ENCODE measurements at regions not wholly inside any gene's neighbourhood (a gene's known extent, or its start where the extent isn't known, plus 50 kb on each side); places are given as distances from the start of the nearest gene placed in this dataset.

- no peak overlapping the region for H3K27ac ChIP-seq (ENCODE audit: low read depth, low read length)
- H3K4me3 ChIP-seq (ENCODE audit: low read depth, low read length) = no peak overlapping the region
- no peaks in the 10 kb centered on the region for H3K36me3 ChIP-seq (ENCODE audit: control insufficient read depth, insufficient read depth, low read length)
- H3K27me3 ChIP-seq (ENCODE audit: control insufficient read depth, insufficient read depth, low read length) = no peaks in the 10 kb centered on the region
- peaks cover 3% of the 10 kb centered on the region; the same call in 1 of the 2 replicates for H3K9me3 ChIP-seq (ENCODE audit: control insufficient read depth, insufficient read depth, low read depth, low read length)
- no peaks in the 10 kb centered on the region for H3K4me1 ChIP-seq (ENCODE audit: control insufficient read depth, insufficient read depth, low read length)
- no peak overlapping the region for H3K9ac ChIP-seq (ENCODE audit: low read length)
Observed at GRCh38 chr2:105969552-105969951, 224.5 kb downstream of the UXS1 start.

DNA sequence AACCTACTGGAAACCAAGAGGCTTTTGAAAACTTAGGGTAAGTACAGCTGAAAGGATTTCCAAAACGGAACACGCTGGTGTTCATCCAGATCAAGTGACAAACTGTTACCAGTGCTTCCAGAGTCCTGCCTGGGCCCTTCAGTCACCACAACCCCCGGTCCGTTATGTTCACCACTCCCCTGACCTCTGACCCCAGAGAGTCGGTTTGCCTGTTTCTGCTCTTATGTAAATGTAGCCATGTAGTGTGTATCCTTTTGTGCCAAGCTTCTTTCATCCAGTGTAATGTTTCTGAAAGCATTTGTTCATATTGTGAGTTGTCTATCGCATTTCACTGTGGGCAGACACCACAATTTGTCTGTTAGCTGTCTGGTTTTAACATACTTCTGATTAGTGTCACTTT, 217.5 kb downstream of the NCK2 start:
- Histone ChIP-seq H3K4me3 (ENCODE audit: low read depth, low read length) (no peak overlapping the region), H3K27ac (ENCODE audit: low read depth, low read length) (no peak overlapping the region), H3K4me1 (ENCODE audit: control insufficient read depth, insufficient read depth, low read length) (peaks cover 16% of the 10 kb centered on the region; the same call in 1 of the 2 replicates), H3K27me3 (ENCODE audit: control insufficient read depth, insufficient read depth, low read length) (no peaks in the 10 kb centered on the region), H3K9ac (ENCODE audit: low read length) (no peak overlapping the region), H3K9me3 (ENCODE audit: control insufficient read depth, insufficient read depth, low read depth, low read length) (peaks cover 10% of the 10 kb centered on the region), H3K36me3 (ENCODE audit: control insufficient read depth, insufficient read depth, low read length) (no peaks in the 10 kb centered on the region)

GRCh38 chr2:105961599-105962146, 217.0 kb downstream of the NCK2 start:
- H3K9ac ChIP-seq (ENCODE audit: low read length) = no peak overlapping the region
- H3K9me3 ChIP-seq (ENCODE audit: control insufficient read depth, insufficient read depth, low read depth, low read length) = peaks cover 8% of the 10 kb centered on the region
- H3K27ac ChIP-seq (ENCODE audit: low read depth, low read length) = no peak overlapping the region
- H3K27me3 ChIP-seq (ENCODE audit: control insufficient read depth, insufficient read depth, low read length) = no peaks in the 10 kb centered on the region
- peaks cover 16% of the 10 kb centered on the region; the same call in 1 of the 2 replicates for H3K4me1 ChIP-seq (ENCODE audit: control insufficient read depth, insufficient read depth, low read length)
- no peaks in the 10 kb centered on the region for H3K36me3 ChIP-seq (ENCODE audit: control insufficient read depth, insufficient read depth, low read length)
- H3K4me3 ChIP-seq (ENCODE audit: low read depth, low read length) = no peak overlapping the region

DNA sequence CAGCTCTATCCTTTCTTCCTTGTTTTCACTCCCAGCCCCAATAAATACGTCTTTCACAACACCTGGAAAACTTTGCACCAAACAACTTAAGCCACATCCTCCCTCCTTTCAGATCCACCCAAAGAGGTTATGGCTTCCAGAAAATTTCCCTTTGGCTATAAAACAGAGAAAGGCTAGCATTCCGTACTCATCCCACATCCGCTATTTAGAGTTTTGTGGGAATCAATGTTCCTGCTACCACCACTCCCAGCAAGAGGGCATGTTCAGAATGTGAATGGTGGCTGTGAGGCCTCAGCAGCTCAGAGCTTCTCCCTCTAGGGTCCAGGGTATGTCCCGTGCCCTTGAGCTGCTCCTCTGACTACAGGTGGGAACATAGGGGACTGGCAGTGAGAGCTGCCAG, 214.6 kb downstream of the NCK2 start:
- Histone ChIP-seq H3K36me3 (ENCODE audit: control insufficient read depth, insufficient read depth, low read length) (no peaks in the 10 kb centered on the region), H3K4me1 (ENCODE audit: control insufficient read depth, insufficient read depth, low read length) (peaks cover 16% of the 10 kb centered on the region; the same call in 1 of the 2 replicates), H3K27ac (ENCODE audit: low read depth, low read length) (no peak overlapping the region), H3K4me3 (ENCODE audit: low read depth, low read length) (no peak overlapping the region), H3K9ac (ENCODE audit: low read length) (no peak overlapping the region), H3K27me3 (ENCODE audit: control insufficient read depth, insufficient read depth, low read length) (no peaks in the 10 kb centered on the region), H3K9me3 (ENCODE audit: control insufficient read depth, insufficient read depth, low read depth, low read length) (peaks cover 7% of the 10 kb centered on the region)

- H3K27ac ChIP-seq (ENCODE audit: low read depth, low read length) = no peak overlapping the region
- peaks cover 7% of the 10 kb centered on the region for H3K9me3 ChIP-seq (ENCODE audit: control insufficient read depth, insufficient read depth, low read depth, low read length)
- H3K4me3 ChIP-seq (ENCODE audit: low read depth, low read length) = no peak overlapping the region
- no peaks in the 10 kb centered on the region for H3K36me3 ChIP-seq (ENCODE audit: control insufficient read depth, insufficient read depth, low read length)
- H3K27me3 ChIP-seq (ENCODE audit: control insufficient read depth, insufficient read depth, low read length) = peaks cover 29% of the 10 kb centered on the region
- H3K4me1 ChIP-seq (ENCODE audit: control insufficient read depth, insufficient read depth, low read length) = peaks cover 23% of the 10 kb centered on the region
- H3K9ac ChIP-seq (ENCODE audit: low read length) = no peak overlapping the region
Observed at GRCh38 chr2:105954891-105955290, 210.2 kb downstream of the NCK2 start.

DNA sequence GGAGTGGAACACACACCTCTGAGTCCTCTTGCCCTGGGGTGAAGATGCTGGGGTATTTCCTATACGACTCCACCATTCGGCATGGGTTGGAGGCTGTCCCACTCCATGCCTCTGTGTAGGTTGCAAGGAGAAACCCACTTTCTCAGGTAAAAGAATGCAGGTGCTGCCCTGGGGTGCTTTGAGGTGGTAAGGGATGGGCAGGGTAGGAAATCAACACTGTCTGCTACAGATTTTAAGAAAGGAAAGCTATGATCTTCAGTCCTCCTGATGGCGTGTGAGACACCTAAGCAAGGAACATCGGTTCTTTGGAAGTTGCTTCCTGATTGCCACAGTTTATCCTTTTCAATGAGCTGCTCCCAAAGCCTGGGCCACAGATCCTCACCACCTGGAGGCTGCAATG, 209.2 kb downstream of the NCK2 start:
- Histone ChIP-seq H3K27me3 (ENCODE audit: control insufficient read depth, insufficient read depth, low read length) (peaks cover 29% of the 10 kb centered on the region), H3K36me3 (ENCODE audit: control insufficient read depth, insufficient read depth, low read length) (no peaks in the 10 kb centered on the region), H3K9ac (ENCODE audit: low read length) (no peak overlapping the region), H3K9me3 (ENCODE audit: control insufficient read depth, insufficient read depth, low read depth, low read length) (peaks cover 7% of the 10 kb centered on the region), H3K27ac (ENCODE audit: low read depth, low read length) (no peak overlapping the region), H3K4me3 (ENCODE audit: low read depth, low read length) (no peak overlapping the region), H3K4me1 (ENCODE audit: control insufficient read depth, insufficient read depth, low read length) (peaks cover 23% of the 10 kb centered on the region)

- Histone ChIP-seq H3K9me3 (ENCODE audit: control insufficient read depth, insufficient read depth, low read depth, low read length) (no peaks in the 10 kb centered on the region), H3K4me3 (ENCODE audit: low read depth, low read length) (no peak overlapping the region), H3K27me3 (ENCODE audit: control insufficient read depth, insufficient read depth, low read length) (peaks cover 29% of the 10 kb centered on the region), H3K36me3 (ENCODE audit: control insufficient read depth, insufficient read depth, low read length) (no peaks in the 10 kb centered on the region), H3K4me1 (ENCODE audit: control insufficient read depth, insufficient read depth, low read length) (peaks cover 23% of the 10 kb centered on the region), H3K9ac (ENCODE audit: low read length) (no peak overlapping the region), H3K27ac (ENCODE audit: low read depth, low read length) (no peak overlapping the region)
Observed at GRCh38 chr2:105952131-105952530, 207.4 kb downstream of the NCK2 start.

- Histone ChIP-seq H3K27ac (ENCODE audit: low read depth, low read length) (no peak overlapping the region), H3K4me1 (ENCODE audit: control insufficient read depth, insufficient read depth, low read length) (peaks cover 23% of the 10 kb centered on the region), H3K9ac (ENCODE audit: low read length) (no peak overlapping the region), H3K4me3 (ENCODE audit: low read depth, low read length) (no peak overlapping the region), H3K9me3 (ENCODE audit: control insufficient read depth, insufficient read depth, low read depth, low read length) (no peaks in the 10 kb centered on the region), H3K27me3 (ENCODE audit: control insufficient read depth, insufficient read depth, low read length) (peaks cover 29% of the 10 kb centered on the region), H3K36me3 (ENCODE audit: control insufficient read depth, insufficient read depth, low read length) (no peaks in the 10 kb centered on the region)
Observed at GRCh38 chr2:105951384-105951694, 206.6 kb downstream of the NCK2 start.

DNA sequence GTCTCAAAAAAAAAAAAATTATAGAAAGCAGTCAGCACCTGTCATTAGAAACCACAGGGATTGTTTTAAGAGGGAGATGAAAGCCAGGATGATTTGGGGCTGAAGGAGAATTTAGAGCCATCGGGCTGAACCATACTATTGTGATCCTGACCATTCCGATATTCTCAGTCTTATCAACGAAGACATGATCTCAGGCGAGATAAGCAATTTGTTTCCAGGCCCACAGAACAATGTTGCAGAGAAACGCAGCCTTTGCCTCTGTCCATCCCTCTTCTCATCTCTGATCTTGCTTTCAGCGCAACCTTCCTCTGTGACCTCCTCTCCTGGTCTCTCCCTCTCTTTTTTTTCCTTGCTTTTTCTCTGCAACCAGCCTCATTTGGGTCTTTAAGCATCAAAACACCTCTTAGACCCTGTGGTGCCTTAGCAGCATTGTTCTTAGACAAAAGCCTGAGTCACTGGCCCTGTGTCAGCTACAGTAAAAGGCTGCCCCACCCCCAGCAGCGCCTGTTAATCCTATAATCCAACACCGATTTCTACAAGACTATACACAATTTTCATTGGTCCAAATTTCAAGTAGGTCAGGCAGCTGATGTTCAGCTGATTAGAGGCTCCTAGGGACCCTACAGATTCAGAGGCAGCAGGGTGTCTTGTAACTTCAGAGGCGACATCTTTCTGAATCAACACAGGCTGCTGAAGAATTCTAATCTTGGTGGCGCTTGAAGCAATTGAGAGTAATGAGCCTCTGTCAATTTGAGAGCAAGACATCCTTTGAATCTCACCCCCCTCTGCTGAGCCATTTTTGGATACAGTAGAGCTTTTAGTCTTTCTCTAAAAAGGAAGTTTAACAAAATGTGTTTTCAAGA, 206.0 kb downstream of the NCK2 start:
- peak overlapping the region; percentile 19; the same call in 1 of the 2 replicates for H3K4me3 ChIP-seq (ENCODE audit: low read depth, low read length)
- no peaks in the 10 kb centered on the region for H3K36me3 ChIP-seq (ENCODE audit: control insufficient read depth, insufficient read depth, low read length)
- no peaks in the 10 kb centered on the region for H3K9me3 ChIP-seq (ENCODE audit: control insufficient read depth, insufficient read depth, low read depth, low read length)
- H3K27ac ChIP-seq (ENCODE audit: low read depth, low read length) = no peak overlapping the region
- peaks cover 23% of the 10 kb centered on the region for H3K4me1 ChIP-seq (ENCODE audit: control insufficient read depth, insufficient read depth, low read length)
- peaks cover 29% of the 10 kb centered on the region for H3K27me3 ChIP-seq (ENCODE audit: control insufficient read depth, insufficient read depth, low read length)
- H3K9ac ChIP-seq (ENCODE audit: low read length) = no peak overlapping the region

- H3K36me3 ChIP-seq (ENCODE audit: control insufficient read depth, insufficient read depth, low read length) = no peaks in the 10 kb centered on the region
- H3K9ac ChIP-seq (ENCODE audit: low read length) = no peak overlapping the region
- no peak overlapping the region for H3K27ac ChIP-seq (ENCODE audit: low read depth, low read length)
- 0 out of 2 replicates have a peak, but pooled peaks cover 11% of the 10 kb centered on the region for H3K9me3 ChIP-seq (ENCODE audit: control insufficient read depth, insufficient read depth, low read depth, low read length)
- H3K27me3 ChIP-seq (ENCODE audit: control insufficient read depth, insufficient read depth, low read length) = no peaks in the 10 kb centered on the region
- no peaks in the 10 kb centered on the region for H3K4me1 ChIP-seq (ENCODE audit: control insufficient read depth, insufficient read depth, low read length)
- H3K4me3 ChIP-seq (ENCODE audit: low read depth, low read length) = no peak overlapping the region
Observed at GRCh38 chr2:105943977-105944376, 199.3 kb downstream of the NCK2 start.

Measured in HUES6 (cell line).